Stimulated activated effector memory CD8-positive, alpha-beta T cell treated with anti-CD3 and anti-CD28 coated beads, Interleukin-12 subunit alpha, Interleukin-12 subunit beta, amount 100 ng/mL, for 72 hours (primary cell): ENCODE measurements at regions not wholly inside any gene's neighbourhood (a gene's known extent, or its start where the extent isn't known, plus 50 kb on each side); places are given as distances from the start of the nearest gene placed in this dataset.
"Not testable (repeated sequence)": the region's sequence is repeated elsewhere in the genome, so short reads cannot be mapped to it uniquely, and the experiment has no call there.

Source experiments
- ATAC-seq: fragments of 150-1000 bp; cut with Tn5 transposase; 2 replicates; pipeline ENCODE4 v1.10.0; 2021
- DNase-seq, 2 donors: peaks; one replicate each; pipeline ENCODE4 v3.0.0; 2021 to 2022; ENCODE audit warnings: low spot score in 2 of 2
- H3K27ac Mint-ChIP-seq: one replicate; pipeline ENCODE4 v1.8.0; 2022; ENCODE audit warnings: mild to moderate bottlenecking, mixed read lengths
- H3K36me3 Mint-ChIP-seq: one replicate; pipeline ENCODE4 v1.8.0; 2022; ENCODE audit warnings: mild to moderate bottlenecking, mixed read lengths
- H3K4me1 Mint-ChIP-seq: one replicate; pipeline ENCODE4 v1.8.0; 2022; ENCODE audit warnings: mixed read lengths
- H3K4me3 Mint-ChIP-seq: one replicate; pipeline ENCODE4 v1.8.0; 2022; ENCODE audit warnings: mild to moderate bottlenecking, mixed read lengths
- H3K9me3 Mint-ChIP-seq: one replicate; pipeline ENCODE4 v1.8.0; 2022; ENCODE audit warnings: mixed read lengths

DNA sequence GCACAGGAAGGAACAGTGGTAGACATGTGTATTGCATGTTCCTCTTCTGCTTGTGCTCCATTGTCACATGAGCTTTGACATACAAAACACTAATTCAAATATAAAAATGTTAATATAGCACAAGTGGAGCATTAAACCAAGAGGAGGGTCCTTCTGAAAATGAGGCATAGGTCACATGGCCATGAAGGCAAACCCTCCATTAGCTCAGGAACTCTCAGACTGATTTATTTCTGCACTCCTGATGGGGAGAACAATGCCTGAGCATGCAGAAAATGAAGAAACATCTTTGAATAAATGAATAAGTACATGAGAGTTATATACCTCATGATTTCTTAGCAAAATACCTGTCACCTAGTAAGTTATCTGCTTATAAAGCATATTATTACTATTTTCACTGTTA is 769.2 kb upstream of the EPHA5 start:
- Mint-ChIP-seq H3K36me3 (no peaks in the 10 kb centered on the region), H3K9me3 (peaks cover 9% of the 10 kb centered on the region), H3K4me1 (no peaks in the 10 kb centered on the region), H3K4me3 (no peak overlapping the region), H3K27ac (no peak overlapping the region)
- ATAC-seq (no peak), DNase-seq (no peak)

DNA sequence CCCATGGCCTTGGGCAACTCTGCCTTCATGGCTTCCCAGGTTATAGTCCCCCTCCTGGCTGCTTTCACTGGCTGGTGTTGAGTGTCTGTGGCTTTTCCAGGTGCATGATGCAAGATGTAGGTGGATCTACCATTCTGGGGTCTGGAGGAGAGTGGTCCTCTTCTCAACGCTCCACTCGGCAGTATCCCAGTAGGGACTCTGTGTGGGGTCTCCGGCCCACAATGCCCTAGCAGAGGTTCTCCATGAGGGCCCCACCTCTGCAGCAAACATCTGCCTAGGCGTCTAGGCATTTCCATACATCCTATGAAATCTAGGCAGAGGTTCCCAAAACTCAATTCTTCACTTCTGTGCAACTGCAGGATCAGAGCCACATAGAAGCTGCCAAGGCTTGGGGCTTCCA is 763.4 kb upstream of the EPHA5 start:
- no peaks in the 10 kb centered on the region for H3K36me3 Mint-ChIP-seq
- no peak for DNase-seq

DNA sequence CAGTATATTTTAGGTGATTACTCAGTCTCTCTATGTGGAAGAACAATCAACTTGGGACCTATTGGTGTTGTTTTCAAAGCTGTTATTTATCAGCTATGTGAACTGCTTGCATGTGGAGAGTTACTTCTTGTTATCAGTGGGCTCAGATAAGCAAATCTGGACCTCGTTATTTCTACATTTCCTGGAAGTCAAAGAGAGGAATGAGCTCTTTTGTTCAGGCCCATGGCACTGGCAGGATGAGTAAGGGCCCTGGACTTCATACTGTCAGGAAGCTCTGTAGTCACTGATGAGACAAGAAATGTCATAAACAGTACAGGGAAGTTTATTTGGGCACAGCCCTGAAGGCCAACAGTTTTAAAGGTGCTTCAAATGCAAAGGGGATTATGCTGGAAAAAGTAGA is 760.6 kb upstream of the EPHA5 start:
- DNase-seq = no peak
- H3K4me3 Mint-ChIP-seq = no peak overlapping the region
- no peak for ATAC-seq
- H3K9me3 Mint-ChIP-seq = peaks cover 11% of the 10 kb centered on the region
- H3K27ac Mint-ChIP-seq = no peak overlapping the region
- H3K4me1 Mint-ChIP-seq = no peaks in the 10 kb centered on the region
- H3K36me3 Mint-ChIP-seq = no peaks in the 10 kb centered on the region

More for the DNA sequence above, 763.4 kb upstream of the EPHA5 start:
- Mint-ChIP-seq H3K27ac (no peak overlapping the region), H3K9me3 (peaks cover 16% of the 10 kb centered on the region), H3K4me1 (no peaks in the 10 kb centered on the region), H3K4me3 (no peak overlapping the region)
- ATAC-seq = no peak

DNA sequence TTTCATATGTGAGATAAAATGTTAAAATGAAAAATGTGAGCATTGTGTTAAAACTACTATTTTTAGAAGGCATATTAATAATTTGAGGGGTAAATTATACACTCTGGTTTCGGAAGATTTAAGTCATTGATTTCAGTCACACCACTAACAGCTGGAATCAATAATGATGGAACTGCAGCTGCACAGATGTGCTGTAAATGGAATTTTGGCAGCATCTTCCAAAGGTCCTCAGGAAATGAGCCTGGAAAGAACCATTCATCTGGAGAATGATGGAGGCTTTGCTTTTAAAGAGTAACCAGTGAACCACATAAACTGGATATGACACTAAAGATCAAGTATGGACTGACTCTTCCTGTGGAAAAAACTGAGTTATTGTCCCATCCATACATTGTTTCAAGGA is 759.0 kb upstream of the EPHA5 start:
- Mint-ChIP-seq H3K9me3 (peaks cover 7% of the 10 kb centered on the region), H3K36me3 (no peaks in the 10 kb centered on the region), H3K4me1 (no peaks in the 10 kb centered on the region), H3K27ac (no peak overlapping the region), H3K4me3 (no peak overlapping the region)
- DNase-seq (no peak), ATAC-seq (no peak)

DNA sequence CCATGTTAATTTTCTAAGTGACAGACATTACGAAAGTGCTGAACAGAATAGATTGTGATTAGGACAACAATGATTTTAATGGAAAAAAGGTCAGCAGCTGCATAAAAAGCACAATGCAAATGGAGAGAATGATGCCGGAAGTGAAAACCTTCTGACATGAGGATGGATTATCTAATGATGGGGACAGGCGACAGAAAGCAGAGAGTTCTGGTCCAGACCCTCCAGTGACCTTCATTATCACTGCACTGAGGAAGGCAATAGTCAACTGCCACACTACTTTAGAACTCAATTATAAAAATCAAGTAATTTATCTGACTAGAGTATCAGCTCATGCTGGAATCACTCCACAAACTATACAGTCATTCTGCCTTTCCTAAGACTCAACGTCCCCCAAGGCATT is 746.1 kb upstream of the EPHA5 start:
- peaks cover 12% of the 10 kb centered on the region for H3K9me3 Mint-ChIP-seq
- no peaks in the 10 kb centered on the region for H3K36me3 Mint-ChIP-seq
- ATAC-seq (no peak), DNase-seq (no peak)
- no peaks in the 10 kb centered on the region for H3K4me1 Mint-ChIP-seq
- H3K27ac Mint-ChIP-seq = no peak overlapping the region
- H3K4me3 Mint-ChIP-seq = no peak overlapping the region

DNA sequence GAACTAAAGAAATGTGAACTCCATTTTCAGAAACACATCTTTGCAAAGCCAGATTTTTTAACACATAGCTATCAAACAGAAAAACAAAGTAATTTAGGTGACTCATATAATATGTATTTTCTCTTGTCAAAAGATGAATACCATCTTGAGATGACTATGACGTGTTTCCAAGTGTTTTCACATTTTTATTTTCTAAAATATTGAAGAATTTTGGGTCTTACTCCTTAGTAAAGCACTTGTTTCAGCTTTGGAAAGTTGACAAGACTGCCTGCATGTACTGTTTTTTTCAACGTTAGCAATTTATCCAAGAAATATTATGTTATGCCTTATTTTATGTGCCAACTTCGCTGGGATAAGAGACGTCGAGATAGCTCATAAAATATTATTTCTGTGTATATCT is 733.9 kb upstream of the EPHA5 start:
- Mint-ChIP-seq H3K9me3 (peaks cover 6% of the 10 kb centered on the region), H3K36me3 (no peaks in the 10 kb centered on the region), H3K27ac (no peak overlapping the region), H3K4me1 (no peaks in the 10 kb centered on the region), H3K4me3 (no peak overlapping the region)
- DNase-seq (no peak), ATAC-seq (no peak)

DNA sequence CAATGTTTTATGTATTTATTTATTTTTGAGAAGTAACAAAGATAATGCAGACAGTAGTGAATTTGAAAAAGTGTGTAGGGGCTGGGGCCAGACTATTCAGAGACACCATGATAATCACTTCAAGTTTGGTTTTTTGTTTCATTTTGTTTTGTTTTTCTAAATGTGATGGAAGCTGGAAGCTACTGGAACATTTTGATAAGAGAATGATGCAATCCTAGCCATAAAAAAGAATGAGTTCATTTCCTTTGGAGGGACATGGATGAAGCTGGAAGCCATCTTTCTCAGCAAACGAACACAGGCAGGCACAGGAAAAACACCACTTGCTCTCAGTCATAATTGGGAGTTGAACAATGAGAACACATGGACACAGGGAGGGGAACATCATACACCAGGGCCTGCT is 706.6 kb upstream of the EPHA5 start:
- Mint-ChIP-seq H3K4me3 (no peak overlapping the region), H3K36me3 (no peaks in the 10 kb centered on the region), H3K27ac (no peak overlapping the region), H3K9me3 (peaks cover 2% of the 10 kb centered on the region), H3K4me1 (no peaks in the 10 kb centered on the region)
- no peak for DNase-seq
- ATAC-seq = no peak

DNA sequence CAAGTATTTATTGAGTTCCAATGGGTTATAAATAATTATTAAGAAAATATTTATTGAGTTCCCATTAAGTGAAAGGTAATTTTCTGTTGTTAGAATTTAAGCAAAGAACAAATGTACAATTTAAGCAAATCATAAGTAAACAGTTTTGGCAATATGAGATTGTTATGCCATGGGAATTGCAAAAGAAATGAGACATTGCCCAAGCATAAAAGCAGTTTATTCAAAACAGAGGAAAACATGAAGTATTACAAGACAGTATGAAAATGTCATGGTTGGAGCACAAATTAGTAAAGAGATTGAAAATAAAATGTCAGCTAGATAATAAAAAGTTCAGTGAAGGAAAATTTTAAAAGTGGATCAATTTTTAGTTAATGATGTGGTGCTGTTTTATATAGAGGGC is 706.1 kb upstream of the EPHA5 start:
- H3K9me3 Mint-ChIP-seq = peaks cover 2% of the 10 kb centered on the region
- no peaks in the 10 kb centered on the region for H3K4me1 Mint-ChIP-seq
- H3K27ac Mint-ChIP-seq = no peak overlapping the region
- no peak overlapping the region for H3K4me3 Mint-ChIP-seq
- no peak for ATAC-seq
- no peak for DNase-seq
- no peaks in the 10 kb centered on the region for H3K36me3 Mint-ChIP-seq

DNA sequence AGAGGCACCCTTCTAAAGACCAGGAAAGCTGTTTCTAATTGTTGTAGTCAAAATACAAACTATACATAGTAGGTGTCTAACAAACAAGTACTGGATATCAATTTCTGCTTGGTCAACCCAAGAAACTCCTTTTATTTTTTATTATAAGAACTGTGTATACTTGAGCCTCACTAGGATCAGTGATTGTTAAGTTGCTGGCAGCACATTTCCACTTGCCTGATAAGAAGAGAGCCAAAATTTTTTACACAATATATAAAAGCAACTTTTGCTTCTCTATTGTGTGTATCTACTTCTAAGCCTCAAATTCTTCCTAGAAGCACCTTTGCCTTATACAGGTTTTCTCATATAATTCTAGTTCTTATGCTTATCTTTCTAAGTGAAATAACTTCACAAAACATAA is 703.0 kb upstream of the EPHA5 start:
- H3K4me1 Mint-ChIP-seq = no peaks in the 10 kb centered on the region
- no peaks in the 10 kb centered on the region for H3K36me3 Mint-ChIP-seq
- H3K9me3 Mint-ChIP-seq = peaks cover 7% of the 10 kb centered on the region
- H3K27ac Mint-ChIP-seq = no peak overlapping the region
- no peak for DNase-seq
- no peak for ATAC-seq
- no peak overlapping the region for H3K4me3 Mint-ChIP-seq

DNA sequence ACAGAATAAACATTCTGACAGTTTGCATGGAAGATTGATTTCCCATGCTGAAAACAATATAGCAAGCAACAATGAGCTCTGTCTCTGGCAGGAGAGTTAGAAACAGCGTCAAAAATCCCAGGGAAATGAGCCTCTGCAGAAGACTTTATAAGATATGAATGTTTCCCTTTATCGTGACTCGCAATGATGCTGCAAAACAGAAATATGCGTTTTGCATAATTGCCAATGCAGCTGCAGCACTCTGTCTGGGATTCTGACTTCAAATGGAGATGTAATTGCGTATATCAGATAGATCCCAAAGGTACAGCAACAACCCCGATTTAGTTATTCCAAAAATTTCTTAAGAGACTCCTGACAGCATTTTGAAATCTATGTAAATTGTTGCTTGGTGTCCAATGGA is 702.4 kb upstream of the EPHA5 start:
- ATAC-seq = no peak
- peaks cover 7% of the 10 kb centered on the region for H3K9me3 Mint-ChIP-seq
- H3K4me3 Mint-ChIP-seq = no peak overlapping the region
- no peak overlapping the region for H3K27ac Mint-ChIP-seq
- DNase-seq = no peak
- H3K4me1 Mint-ChIP-seq = no peaks in the 10 kb centered on the region
- H3K36me3 Mint-ChIP-seq = no peaks in the 10 kb centered on the region

DNA sequence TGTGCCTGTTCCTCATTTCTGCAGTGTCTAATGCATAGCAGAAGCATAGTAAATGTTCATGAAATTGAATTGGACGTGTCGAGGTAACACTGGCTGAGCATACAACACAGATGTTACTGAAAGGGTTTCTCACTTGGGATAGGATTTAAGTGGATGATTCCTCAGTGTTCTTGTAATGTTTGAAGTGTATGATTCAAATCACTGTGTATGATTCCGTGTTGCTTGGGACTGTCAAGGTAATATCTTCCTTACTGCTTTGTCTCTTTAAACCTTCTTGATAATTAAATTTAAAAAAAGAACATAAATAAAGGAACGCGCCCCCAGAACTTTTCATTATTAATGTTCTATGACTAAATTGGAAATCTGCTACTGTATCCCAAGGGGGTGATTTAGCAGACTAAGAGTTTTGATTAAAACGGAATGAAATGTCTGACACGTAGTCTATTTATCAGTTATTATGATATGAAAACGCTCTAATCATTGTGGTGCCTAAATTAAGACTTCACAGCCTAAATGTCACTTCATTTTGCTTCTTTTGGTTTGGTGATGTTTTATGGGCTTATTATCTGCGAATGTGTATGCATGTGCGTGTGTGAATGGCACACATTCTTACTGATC is 696.9 kb upstream of the EPHA5 start:
- no peaks in the 10 kb centered on the region for H3K4me1 Mint-ChIP-seq
- H3K27ac Mint-ChIP-seq = no peak overlapping the region
- no peak for DNase-seq
- H3K4me3 Mint-ChIP-seq = no peak overlapping the region
- H3K9me3 Mint-ChIP-seq = peaks cover 22% of the 10 kb centered on the region
- H3K36me3 Mint-ChIP-seq = no peaks in the 10 kb centered on the region
- ATAC-seq = no peak

DNA sequence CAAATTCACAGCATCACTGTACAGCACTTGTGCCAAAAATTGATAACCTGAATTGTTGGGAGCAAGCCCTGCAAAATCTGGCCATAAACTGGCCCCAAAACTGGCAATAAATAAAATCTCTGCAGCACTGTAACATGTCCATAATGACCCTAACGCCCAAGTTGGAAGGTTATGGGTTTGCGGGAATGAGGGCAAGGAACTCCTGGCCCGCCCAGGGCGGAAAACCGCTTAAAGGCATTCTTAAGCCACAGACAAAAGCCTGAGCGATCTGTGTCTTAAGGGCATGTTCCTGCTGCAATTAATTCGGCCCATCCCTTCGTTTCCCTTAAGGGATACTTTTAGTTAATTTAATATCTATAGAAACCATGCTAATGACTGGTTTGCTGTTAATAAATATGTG is 690.1 kb upstream of the EPHA5 start:
- not testable (repeated sequence) for H3K27ac Mint-ChIP-seq, H3K4me1 Mint-ChIP-seq

DNA sequence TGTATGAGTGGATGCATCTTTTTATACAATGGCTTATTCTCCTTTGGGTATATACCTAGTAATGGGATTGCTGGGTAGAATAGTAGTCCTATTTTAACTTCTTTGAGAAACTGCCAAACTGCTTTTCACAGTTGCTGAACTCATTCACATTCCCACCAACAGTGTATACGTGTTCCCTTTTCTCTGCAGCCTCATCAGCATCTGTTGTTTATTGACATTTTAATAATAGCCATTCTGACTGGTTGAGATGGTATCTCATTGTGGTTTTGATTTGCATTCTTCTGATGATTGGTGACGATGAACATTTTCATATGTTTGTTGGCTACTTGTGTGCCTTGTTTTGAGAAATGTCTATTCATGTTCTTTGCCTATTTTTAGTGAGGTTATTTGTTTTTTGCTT is 687.0 kb upstream of the EPHA5 start:
- Mint-ChIP-seq H3K9me3 (peaks cover 11% of the 10 kb centered on the region), H3K27ac (no peak overlapping the region), H3K36me3 (no peaks in the 10 kb centered on the region), H3K4me3 (no peak overlapping the region), H3K4me1 (no peaks in the 10 kb centered on the region)
- DNase-seq (no peak), ATAC-seq (no peak)

More for the DNA sequence above, 690.1 kb upstream of the EPHA5 start:
- not testable (repeated sequence) for H3K4me3 Mint-ChIP-seq, H3K36me3 Mint-ChIP-seq, ATAC-seq, DNase-seq
- H3K9me3 Mint-ChIP-seq = peaks cover 10% of the 10 kb centered on the region

DNA sequence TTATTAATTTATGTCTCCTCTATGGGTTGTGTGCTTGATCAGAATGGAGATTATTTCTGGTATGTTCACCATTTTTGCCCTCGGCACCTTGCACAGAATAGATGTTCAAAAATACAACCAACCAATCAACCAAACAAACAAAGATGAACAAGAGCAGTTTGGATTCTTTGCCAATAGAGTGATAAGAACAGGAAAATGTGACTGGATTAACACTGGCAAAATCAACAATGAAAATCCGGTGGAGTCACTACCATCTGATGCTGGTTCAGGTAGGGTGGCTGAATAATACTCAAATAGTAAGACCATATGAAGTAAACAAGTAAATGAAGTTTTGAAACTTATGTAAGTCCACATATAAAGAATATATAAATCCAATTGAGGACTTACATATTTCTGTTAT is 685.0 kb upstream of the EPHA5 start:
- ATAC-seq = no peak
- Mint-ChIP-seq H3K27ac (no peak overlapping the region), H3K4me1 (no peaks in the 10 kb centered on the region), H3K4me3 (no peak overlapping the region), H3K36me3 (no peaks in the 10 kb centered on the region), H3K9me3 (peaks cover 13% of the 10 kb centered on the region)
- DNase-seq = no peak

DNA sequence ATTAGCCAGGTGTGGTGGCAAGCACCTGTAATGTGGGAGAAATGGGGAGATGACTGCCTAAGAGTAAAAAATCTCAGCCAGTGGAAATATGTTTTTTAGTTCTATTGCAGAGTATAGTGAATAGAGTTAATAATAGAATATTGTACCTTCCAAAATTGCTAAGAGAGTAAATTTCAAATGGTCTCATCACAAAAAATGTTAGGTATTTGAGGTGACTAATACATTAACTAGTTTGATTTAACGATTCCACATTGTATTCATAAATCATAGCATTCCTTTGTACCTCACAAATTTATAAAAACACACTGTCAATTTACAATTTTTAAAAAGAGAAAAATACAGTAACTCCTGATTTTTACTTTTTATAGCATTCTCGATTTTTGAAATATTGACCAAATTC is 681.5 kb upstream of the EPHA5 start:
- no peaks in the 10 kb centered on the region for H3K36me3 Mint-ChIP-seq
- no peak overlapping the region for H3K27ac Mint-ChIP-seq
- DNase-seq (no peak), ATAC-seq (no peak)
- H3K4me3 Mint-ChIP-seq = no peak overlapping the region
- no peaks in the 10 kb centered on the region for H3K4me1 Mint-ChIP-seq
- H3K9me3 Mint-ChIP-seq = peaks cover 20% of the 10 kb centered on the region

DNA sequence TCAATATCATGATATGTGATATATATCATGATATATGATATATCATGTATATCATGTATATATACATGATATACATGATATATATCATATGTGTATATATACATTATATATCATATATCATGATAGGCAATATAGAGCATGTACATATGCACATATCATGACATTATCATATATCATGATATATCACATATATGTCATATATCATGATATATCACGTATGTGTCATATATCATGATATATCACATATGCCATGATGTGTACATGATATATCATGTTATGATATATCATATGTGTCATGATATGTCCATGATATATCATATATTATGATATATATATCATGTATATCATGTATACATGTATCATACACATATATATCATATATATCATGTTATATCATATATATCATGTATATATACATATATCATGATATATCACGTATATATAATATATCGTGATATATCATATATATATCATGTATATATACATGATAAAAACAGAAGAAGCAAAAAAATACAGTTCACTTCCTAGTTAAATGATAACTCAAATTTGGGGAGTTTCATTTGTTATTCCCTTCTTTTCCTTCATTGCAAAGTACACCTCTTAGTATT is 670.1 kb upstream of the EPHA5 start:
- Mint-ChIP-seq H3K9me3 (peaks cover 13% of the 10 kb centered on the region), H3K4me3 (no peak overlapping the region), H3K27ac (no peak overlapping the region), H3K4me1 (no peaks in the 10 kb centered on the region), H3K36me3 (no peaks in the 10 kb centered on the region)
- ATAC-seq (no peak), DNase-seq (no peak)

DNA sequence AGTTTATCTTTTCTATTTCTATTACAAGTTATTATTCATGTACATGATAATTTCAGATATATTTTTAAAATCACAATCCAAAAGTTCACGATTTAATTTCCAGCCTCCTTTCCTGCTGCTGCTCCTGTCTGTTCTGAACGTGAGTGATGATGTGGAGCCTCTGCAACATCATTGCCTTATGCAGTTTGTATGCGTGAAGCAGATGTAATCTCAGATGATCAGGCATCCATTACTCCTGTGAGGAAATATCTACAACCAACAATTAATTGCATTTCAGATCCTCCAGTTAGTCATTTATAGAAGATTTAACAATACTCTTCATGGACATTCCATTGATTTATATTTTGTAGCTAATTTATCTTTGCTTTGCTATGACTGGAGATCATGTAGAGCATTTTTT is 668.7 kb upstream of the EPHA5 start:
- Mint-ChIP-seq H3K27ac (no peak overlapping the region), H3K4me3 (no peak overlapping the region), H3K36me3 (no peaks in the 10 kb centered on the region), H3K9me3 (peaks cover 15% of the 10 kb centered on the region), H3K4me1 (no peaks in the 10 kb centered on the region)
- ATAC-seq (no peak), DNase-seq (no peak)
